ENCODE measurements at regions not wholly inside any gene's neighbourhood (a gene's known extent, or its start where the extent isn't known, plus 50 kb on each side); places are given as distances from the start of the nearest gene placed in this dataset.
"Not testable (repeated sequence)": the region's sequence is repeated elsewhere in the genome, so short reads cannot be mapped to it uniquely, and the experiment has no call there.

DNA sequence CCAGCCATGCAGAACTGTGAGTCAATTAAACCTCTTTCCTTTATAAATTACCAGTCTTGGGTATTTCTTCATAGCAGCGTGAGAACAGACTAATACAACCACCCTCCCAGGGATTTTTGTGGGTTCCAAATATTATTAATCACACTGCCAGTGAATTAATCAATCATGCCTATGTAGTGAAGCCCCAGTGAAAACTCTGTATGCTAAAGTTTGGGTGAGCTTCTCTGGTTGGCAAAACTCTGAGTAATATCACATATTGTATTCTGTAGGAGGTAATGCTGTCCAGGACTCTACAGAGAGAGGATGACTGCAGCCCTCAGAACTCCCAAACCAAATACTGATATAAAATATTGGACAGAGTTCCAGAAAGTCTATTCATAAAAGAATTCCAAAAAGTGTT lies 216.9 kb downstream of the RPAP3 start:
- no peak for DNase-seq (ENCODE audit: low read depth)

DNA sequence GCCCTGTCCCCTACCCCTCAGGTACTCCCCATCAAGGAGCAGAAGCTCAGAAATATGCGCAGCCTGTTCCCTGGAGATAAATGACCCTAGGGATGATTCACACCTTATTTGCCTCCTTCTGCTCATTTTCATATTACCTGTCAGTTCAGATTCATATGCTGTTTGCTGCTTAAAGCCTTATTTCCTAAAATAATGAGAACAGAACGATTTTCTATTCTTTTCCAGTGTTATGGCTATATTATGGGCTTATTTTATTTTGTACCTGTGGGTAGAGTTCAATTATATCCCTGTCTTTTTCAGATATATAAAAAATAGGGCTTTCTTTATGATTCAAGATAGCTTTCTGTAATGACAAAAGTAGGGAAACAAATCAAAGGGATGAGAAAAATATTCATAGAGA lies 224.8 kb downstream of the RPAP3 start:
- DNase-seq (ENCODE audit: low read depth), result no peak

DNA sequence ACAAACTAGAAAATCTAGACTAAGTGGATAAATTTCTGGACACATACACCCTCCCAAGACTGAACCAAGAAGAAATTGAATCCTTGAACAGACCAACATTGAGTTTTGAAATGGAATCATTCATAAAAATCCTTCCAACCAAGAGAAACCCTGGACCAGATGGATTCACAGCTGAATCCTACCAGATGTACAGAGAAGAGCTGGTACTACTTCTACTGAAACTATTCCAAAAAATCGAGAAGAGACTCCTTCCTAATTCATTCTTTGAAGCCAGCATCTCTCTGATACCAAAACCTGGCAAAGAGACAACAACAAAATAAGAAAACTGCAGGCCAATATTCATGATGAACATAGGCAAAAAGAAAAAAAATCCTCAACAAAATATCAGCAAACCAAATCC lies 227.4 kb downstream of the RPAP3 start:
- DNase-seq (ENCODE audit: low read depth), result no peak

DNA sequence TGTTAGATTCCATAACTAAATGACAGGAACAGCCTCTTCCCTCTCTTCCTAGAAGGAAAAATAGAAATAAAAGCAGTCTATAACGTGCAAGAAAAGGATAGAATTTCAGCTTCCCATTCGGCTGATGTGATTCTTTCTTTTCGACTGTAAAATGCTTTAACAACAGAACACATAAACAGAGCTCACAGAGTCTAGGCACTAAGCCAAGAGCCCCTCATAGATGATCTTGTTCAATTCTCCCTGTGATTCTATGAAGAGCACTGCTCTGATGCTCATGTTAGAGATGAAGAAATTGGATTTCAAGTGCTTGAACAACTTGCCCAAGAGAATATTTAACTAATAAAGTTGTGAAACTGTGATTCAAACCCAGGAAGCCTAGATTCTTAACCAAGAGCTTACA lies 232.7 kb downstream of the RPAP3 start:
- no peak for DNase-seq (ENCODE audit: low read depth)

DNA sequence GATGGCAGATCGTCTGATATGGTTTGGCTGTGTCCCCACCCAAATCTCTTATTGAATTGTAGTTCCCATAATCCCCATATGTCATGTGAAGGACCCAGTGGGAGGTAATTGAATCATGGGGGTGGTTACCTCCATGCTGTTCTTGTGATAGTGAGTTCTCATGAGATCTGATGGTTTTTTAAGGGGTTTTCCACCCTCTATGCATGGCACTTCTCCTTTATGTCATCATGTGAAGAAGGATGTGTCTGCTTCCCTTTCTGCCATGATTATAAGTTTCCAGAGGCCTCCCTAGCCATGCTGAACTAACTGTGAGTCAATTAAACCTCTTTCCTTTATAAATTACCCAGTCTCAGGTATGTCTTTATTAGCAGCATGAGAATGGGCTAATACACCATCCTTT lies 235.5 kb downstream of the RPAP3 start:
- not testable (repeated sequence) for DNase-seq (ENCODE audit: low read depth)

DNA sequence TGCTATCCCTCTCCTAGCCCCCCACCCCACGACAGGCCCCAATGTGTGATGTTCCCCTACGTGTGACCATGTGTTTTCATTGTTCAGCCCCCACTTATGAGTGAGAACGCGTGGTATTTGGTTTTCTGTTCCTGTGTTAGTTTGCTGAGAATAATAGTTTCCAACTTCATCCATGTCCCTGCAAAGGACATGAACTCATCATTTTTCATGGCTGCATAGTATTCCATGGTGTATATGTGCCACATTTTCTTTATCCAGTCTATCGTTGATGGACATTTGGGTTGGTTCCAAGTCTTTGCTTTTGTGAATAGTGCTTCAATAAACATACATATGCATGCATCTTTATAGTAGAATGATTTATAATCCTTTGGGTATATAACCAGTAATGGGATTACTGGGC lies 241.9 kb downstream of the RPAP3 start:
- not testable (repeated sequence) for DNase-seq (ENCODE audit: low read depth)

DNA sequence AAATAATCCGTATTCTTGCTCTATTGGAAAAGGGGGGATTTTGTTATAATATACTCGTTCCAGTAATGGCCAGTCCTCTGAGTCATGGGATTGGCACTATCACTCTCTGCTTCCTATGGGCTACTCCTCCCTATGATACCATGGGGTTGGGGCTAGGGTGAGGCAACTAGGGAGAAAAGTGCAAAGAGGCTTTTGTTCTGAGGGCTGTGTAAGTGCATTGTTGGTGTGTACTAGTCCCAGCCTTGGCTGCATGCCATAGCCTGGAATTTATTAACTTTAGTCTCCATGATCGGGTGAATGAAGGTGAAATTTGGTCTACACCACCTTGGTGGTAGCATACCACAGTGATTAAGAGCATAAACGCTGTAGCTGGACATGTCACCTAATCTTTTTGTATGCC lies 247.6 kb downstream of the RPAP3 start:
- DNase-seq (ENCODE audit: low read depth), result no peak

DNA sequence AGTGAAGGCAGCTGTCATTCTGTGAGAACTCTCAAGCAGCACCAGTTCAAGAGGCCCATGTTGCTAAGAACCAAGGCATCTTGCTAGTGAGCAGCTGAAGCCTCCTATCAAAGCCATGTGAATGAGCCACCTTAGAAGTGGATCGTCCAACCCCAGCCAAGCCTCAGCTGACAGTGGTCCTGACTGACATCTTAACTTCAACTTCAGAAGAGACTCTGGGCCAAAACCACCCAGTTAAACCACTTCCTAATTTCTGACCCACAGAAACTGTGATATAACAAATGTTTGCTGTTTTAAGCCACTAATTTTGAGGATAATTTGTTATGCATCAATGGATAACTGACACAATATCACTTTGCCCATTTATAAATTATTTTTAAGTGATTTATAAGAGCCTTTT lies 256.0 kb downstream of the RPAP3 start:
- no peak for DNase-seq (ENCODE audit: low read depth)

DNA sequence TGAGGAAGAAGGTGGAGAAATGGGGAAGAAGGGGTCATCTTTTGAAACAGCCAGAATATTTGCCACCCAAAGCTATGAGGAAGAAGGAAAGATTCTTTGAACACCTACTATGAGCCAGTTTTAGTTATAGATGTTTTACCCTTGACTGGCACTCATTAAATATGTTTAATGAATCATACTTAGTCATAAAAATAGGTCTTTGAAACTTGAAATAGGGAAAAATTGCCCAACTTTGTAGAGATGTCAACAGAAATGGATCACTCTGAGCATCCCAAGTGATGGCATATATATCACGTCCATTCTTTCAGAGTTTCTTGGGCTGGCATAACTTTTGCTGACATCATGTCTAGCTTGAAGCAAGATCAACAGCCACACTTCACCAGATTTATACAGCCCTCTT lies 263.5 kb downstream of the RPAP3 start:
- DNase-seq (ENCODE audit: low read depth), result no peak

DNA sequence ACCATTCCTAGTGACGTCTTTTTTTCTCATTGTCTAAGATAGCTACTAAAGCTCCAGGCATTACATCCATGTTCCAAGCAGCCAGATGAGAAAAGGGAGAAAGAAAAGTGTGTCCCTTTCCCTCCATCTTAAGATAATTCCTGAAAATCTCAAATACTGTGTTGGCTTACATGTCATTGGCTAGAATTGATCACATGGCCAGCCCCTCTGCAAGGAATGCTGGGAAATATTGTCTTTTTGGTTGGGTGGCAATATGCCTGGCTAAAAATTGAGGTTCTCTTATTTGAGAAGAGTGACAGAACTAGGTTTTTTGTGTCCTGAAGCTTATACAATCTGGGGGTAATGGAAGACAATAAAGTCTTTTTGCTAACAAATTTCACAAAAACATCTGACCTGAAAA lies 264.3 kb downstream of the RPAP3 start:
- no peak for DNase-seq (ENCODE audit: low read depth)

DNA sequence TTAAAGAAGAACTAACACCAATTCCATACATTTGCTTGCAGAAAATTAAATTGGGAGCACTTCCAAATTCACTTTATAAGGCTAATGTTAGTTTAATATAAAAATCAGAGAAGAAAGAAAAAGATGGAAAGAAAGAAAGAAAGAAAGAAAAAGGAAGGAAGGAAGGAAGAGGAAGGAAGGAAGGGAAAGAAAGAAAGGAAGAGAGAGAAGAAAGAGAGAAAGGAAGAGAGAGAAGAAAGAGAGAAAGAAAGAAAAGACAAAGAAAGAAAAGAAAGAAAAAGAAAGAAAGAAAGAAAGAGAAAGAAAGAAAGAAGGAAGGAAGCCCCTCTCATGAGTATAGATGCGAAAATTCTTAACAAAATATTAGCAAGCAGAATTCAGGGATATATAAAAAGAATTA lies 267.7 kb downstream of the RPAP3 start:
- no peak for DNase-seq (ENCODE audit: low read depth)

DNA sequence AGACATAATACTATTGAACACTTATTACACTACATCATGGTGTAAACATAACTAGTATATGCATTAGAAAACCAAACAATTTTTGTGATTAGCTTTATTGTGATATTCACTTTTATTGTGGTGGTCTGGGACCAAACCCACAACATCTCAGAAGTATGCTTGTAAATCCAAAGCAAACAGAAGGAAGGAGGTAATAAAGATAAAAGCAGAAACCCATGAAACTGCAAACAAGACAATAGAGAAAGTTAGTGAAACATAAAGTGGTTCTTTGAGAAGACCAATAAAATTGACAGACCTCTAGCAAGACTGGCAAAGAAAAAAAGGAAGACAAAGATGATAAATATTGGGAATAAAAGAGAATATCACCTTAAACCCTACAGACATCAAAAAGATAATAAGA lies 268.3 kb downstream of the RPAP3 start:
- no peak for DNase-seq (ENCODE audit: low read depth)

DNA sequence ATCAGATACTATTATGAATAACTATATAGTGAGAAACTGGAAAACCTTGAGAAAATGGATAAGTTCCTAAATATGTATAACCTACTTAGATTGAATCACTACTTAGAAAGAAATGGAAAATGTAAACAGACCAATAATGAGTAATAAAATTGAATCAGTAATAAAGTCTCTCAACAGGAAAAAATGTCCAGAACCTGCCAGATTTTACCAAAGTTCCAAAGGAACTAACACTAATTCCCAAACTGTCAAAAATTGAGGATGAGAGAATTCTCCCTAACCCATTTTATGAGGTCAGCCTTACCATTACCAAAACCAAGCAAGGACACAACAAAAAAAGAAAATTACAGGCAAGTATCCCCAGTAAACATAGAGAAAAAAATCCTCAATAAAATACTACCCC lies 272.0 kb downstream of the RPAP3 start:
- DNase-seq (ENCODE audit: low read depth), result no peak

DNA sequence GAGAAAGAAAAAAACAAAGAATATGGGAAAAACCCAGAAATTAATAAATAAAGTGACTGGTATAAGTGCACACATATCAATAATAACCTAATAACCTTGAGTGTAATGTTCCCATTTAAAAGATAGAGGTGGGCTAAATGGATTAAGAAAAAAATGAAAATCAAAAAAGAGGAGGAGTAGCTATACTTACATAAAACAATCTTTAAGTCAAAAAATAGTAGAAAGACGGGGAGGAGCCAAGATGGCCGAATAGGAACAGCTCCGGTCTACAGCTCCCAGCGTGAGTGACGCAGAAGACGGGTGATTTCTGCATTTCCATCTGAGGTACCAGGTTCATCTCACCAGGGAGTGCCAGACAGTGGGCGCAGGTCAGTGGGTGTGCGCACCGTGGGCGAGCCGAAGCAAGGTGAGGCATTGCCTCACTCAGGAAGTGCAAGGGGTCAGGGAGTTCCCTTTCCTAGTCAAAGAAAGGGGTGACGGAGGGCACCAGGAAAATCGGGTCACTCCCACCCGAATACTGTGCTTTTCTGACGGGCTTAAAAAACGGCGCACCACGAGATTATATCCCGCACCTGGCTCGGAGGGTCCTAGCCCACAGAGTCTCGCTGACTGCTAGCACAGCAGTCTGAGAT lies 279.0 kb downstream of the RPAP3 start:
- DNase-seq (ENCODE audit: low read depth), result peak; percentile 12

DNA sequence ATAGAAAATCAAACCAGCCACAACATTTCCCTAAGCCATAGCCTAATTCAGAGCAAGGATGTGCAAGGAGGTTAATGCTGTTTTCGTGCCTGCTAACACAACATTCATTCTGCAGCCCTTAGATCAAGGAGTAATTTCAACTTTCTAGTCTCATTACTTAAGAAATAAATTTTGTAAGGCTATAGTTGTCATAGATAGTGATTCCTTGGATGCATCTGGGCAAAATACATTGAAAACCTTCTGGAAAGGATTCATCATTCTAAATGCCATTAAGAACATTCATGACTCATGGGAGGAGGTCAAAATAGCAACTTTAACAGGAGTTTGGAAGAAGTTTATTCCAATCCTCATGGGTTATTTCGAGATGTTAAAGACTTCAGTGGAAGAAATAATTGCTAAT lies 283.2 kb downstream of the RPAP3 start:
- DNase-seq (ENCODE audit: low read depth), result no peak

DNA sequence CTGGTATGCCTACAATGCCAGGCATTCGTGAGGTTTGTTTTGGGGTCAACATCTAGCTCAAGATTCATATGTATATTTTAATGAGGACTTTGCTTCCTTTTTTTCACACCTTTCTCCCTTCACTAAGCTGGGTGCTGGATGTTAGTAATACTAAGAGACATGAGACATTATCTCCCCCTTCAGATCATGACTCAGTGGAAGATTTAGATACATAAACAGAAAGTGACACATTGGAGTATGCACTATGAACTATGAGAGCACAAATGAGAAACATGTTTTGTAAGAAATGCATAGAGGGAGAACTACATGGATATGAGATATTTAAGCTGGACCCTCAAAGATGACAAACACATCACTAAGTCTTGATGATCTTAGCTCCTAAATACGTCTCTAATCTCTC lies 286.3 kb downstream of the RPAP3 start:
- no peak for DNase-seq (ENCODE audit: low read depth)

DNA sequence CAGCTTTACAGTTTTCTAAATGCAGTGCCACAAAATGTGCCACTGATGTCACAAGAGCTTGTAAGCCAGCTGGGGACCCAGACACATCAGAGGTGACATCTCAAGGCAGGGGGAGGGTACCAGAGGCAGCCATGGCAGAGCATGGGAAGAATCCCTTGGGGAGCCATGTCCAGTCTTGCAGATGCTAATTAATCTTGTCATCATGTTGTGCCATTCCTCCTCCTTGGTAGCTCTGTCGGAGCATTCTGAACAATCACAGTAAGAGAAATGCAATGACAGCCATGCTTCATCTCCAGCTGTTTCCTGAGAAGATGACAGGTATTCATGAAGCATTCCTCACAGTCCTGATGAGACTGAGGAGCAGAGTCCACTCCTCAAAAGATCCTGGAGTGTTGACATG lies 287.9 kb downstream of the RPAP3 start:
- DNase-seq (ENCODE audit: low read depth), result no peak

DNA sequence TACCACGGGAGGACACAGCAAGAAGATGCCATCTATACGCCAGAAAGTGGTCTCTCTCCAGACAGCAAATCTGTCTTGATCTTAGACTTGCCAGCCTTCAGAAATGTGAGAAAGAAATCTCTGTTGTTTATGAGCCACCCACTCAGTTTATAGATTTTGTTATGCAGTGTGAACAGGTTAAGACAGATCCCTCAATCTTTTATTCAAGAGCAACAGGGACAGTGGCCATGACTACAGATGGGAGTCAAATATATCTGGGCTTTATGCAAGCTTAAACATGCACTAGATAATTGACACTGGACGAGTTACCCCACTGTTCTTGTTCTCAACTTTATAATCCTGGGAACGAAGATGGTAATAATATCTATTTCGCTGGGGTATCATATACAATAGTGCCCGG lies 288.7 kb downstream of the RPAP3 start:
- DNase-seq (ENCODE audit: low read depth), result no peak

DNA sequence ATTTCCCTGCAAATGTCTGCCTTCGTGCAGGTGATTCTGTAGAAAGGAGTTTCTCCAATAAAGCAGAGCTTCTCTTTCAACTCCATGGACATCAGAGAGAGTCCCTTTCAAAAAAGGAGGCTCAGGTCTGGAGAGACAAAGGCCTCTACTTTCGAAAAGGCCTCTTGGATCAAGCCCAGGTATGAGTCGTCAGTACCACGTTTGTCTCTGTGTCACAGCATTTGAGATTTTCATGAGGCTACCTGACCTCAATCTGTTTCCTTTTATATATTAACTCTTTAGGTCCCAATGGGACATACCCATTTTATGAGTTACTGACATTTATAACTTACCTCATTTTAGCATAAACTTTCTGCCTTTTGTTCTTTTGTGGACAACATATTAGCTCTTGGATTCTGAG lies 290.8 kb downstream of the RPAP3 start:
- no peak for DNase-seq (ENCODE audit: low read depth)

DNA sequence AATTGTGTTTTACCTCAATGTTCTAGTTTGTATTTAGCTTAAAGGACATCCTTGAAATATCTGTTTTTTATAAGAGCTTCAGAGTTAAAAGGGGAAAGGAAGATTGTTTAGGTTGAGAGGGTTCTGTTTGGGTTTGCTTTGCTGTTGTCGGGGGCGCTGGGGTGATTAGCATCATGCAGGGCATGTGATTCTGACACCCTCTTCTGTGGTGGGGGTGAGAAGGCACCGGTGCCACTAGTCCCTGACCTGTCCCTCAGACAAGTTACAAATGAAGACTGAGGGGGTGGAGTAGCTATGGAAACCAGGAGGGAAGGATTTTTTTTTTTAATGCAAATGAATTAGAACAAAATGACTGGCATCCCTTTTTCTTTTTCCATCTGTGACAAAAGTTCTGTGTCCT lies 291.3 kb downstream of the RPAP3 start:
- no peak for DNase-seq (ENCODE audit: low read depth)

DNA sequence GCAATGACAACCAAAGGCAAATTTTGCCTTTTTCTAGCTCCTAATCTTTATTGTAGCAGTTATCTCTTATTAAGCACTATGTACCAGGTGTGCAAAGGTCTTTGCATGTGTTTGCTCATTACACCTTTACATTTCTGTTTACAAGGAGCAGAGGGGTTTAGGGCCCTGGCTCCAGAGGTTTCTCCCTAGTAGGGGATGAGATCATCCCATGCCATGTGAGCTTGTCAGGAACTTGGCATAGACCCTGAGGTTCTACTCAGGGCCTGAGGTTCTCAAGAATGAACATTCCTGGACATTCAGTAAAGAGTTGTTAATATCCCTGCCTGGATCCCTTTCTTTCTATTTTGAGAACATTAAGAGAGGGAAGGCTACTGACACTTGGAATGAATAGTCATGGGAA lies 292.0 kb downstream of the RPAP3 start:
- no peak for DNase-seq (ENCODE audit: low read depth)

DNA sequence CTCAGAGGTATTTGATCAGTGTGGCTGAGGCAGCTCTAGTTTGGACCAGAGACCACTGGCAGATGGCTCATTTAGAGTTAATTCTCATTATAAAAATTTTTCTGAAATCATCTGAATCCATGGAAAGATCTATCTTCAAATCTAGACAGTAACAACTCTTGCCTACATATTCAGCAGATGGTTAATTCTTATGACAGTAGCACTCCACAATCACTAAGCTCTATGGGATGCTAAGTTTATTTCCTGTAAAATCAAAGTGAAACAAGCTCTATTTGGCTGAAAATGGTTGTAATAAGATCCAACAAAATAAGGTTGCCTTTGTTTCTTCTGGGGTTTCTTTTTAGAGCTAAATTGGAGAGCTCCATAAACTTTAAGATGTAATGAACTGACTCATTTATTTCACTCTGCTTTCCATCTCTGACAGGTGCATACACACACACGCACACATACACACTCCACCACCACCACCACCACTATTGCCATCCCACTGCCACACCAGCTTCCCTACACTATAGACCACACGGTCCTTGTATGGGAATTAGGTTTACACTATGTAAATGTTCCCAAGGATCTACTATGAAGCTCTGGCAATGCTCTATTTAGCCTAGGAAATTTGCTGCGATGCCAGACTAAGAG lies 293.1 kb downstream of the RPAP3 start:
- DNase-seq (ENCODE audit: low read depth), result no peak

DNA sequence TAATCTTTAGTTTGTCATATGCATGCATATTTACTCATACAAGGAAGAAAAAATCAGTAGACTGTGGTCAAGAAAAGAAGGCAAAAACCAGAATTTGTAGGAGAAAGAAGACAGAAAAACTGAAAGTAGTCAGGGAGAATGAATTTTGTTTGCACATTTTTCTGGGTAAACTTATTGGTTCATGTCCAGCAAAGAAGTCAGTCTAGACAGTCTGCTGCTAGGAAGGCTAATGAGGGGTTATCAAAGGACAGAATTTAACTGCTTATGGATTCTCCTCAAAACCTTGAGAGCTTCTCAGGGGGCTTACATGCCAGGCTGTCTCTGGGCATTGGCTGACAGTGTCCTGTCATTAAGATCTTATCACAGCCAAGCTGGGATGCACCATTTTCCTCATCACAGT lies 293.9 kb downstream of the RPAP3 start:
- DNase-seq (ENCODE audit: low read depth), result no peak

DNA sequence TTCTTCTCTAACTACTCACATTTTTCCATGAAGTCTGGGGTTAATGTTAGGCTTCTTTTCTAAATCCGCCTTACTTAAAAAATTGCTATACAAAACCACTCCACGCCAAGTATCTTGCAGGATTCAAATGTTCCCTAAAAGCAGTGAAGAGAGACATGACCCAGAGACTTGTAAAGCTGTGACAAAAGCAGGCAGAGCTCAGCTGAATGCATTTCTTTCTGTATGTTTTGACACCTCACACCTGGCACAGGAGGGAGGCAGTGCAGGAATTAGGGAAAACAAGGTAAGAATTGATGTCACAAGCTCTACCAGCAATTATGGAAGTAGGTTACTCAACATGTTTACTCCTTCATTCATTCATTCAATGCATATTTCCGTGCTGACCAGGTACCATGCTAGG lies 295.0 kb downstream of the RPAP3 start:
- DNase-seq (ENCODE audit: low read depth), result no peak

Data from stimulated activated CD8-positive, alpha-beta memory T cell treated with anti-CD3 and anti-CD28 coated beads, Interleukin-12 subunit alpha, Interleukin-12 subunit beta, amount 100 ng/mL, for 1 hour (primary cell).